CD4-positive, alpha-beta T cell treated with Interleukin-12 subunit alpha and Interleukin-12 subunit beta, for 1 hour (primary cell): ENCODE measurements at regions not wholly inside any gene's neighbourhood (a gene's known extent, or its start where the extent isn't known, plus 50 kb on each side); places are given as distances from the start of the nearest gene placed in this dataset.

Experiments used
- DNase-seq: peaks from one replicate; pipeline ENCODE4 v3.0.0-alpha.2; 2020

DNA sequence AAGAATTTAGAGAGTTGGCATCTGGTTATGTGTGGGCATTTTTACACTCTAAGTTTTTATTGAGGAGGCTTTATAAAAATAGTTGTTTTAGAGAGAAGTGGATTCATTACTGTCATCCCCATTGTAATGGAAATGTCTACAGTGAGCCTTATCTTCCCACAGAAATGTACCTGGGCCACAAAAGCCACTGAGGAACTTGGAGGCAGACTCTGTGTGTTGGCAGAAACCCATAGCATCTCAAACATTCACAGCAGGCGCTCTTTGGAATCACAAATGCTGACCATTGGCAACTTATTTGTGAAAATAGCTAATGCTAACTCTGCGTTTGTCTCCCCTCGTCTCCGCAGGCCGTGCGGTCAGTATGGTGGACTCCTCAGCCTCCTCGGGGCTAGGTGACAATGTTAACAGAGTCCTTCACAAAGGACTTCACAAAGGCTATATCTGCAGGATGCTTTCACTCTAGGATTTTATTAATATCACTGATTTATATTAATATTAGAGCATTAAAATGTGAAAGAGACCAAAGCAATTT is 689.1 kb upstream of the POU3F3 start:
- no peak for DNase-seq

GRCh38 chr2:104177179-104177578 is 676.7 kb upstream of the POU3F3 start:
- DNase-seq, result no peak

DNA sequence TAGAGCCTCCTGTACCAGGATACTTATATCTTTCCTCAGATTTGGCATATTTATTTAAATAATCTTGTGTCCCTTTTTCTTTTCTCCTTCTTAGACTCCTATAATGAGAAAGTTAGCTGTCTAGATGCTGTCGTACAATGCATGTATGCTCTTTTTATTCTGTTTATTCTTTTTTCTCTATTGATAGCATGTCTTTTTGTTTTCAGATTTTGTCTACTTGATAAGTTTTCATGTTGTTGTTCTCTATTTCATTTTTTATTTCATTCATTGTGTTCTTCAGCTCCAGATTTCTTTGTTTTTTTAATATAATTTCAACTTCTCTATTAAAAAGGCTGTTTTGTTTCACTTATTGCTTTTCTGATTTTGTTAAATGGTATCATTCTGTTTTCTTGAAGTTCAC is 674.3 kb upstream of the POU3F3 start:
- DNase-seq, result no peak

DNA sequence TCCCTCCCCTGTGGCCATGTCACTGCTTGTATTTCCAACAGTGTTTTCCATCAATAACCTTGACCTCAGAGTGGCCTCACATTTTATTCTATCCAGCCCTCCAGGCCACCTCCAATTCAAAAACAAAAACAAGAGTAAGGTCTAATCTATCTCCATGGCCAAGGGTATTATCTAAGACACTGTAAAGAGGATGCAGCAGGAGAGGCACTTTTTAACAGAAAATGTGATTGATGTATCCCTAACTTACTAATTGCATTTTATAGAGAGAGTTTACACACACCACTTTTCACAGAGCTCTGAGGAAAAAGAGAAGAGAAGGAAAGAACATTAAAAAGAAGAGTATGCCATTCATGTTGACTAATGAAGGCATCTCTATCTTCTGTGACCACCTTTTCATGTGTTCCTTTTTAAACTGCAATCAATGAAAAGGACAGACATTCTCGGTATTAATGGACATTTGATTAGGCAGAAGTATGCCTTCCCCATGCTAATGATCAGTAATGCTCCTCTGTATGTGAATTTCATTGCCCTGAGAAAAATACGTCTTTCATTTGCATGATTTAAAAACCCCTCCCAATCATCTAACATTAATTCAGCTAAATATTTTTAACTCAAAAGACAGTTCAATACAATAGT is 653.3 kb upstream of the POU3F3 start:
- DNase-seq, result no peak

DNA sequence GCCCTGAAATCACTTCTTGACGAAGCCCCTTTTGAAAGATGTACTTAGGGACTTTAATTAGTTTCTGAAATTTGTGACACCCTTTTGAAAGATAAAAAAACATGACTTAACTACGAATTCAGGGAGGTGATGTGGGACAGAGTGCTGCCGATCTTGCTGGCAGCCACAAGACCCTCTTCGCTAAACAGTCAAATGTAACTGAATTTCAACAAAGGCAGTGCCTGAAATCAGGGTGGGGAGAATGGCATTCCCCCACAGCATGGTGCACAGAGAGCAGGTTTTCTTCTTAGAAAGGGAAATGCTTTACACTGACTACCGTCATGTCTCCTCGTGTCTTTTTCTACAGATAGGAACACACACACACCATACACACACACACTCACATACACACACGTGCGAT is 640.2 kb upstream of the POU3F3 start:
- DNase-seq, result no peak

DNA sequence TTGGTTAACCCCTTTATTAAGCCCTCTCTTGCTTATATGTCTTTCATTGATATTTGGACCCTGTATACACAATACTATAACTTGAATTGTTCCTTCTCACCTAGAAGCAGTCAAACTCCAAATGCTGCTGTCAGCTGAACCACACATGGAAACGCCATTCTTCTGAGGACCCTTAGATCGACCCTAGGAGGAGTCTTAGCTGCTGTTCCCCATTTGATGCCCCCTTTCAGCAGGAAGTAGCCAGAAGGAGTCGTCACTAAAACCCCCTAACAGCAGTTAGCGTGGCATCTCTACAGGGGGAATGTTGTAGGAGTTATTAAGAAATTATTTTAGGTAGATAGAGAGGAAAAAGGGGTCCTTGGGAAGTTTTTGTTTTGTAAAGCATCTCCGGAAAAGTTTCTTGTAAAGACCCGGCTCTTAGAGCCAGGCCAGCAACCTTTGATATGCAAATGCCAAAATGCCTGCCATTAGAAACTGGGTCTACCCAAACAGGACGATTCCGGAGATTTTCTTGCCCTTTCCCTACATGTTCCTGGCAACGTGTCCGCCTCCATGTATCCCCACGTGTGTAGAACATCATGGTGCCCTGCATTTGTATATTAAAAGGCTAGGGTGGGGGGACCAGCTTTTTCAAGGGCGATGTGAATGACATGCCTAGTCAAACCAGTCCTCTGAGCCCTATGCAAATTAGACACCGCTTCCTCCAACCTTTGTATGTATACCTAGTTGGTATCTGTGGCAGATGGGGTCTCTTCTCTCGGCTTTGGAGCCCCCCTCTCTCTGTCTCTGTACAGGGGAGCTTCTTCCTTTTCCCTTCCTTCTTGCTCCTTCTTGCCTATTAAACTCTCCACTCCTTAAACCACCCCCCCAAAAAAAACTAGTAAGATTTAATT is 638.4 kb upstream of the POU3F3 start:
- DNase-seq, result no peak

- no peak for DNase-seq
These were observed 620.3 kb upstream of the POU3F3 start for GRCh38 chr2:104233591-104233990.

- DNase-seq, result no peak
These were observed 617.4 kb upstream of the POU3F3 start for GRCh38 chr2:104236491-104236890.

DNA sequence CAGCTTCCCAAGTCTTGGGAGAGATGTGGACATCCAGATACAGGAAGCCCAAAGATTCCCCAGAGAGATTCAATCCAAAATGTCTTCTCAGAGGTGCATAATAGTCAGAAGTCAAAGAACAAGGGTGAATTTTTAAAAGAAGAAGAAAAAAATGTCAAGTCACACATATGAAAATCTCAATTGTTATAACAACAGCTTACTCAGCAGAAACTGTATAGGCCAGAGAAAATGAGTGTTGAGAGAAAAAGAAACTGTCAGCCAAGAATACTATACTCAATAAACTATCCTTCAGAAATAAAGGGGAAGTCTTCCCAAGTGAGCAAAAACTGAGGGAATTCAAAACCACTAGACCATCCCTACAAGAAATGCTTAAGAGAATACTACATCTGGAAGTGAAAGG is 612.9 kb upstream of the POU3F3 start:
- no peak for DNase-seq

- no peak for DNase-seq
These were observed 604.3 kb upstream of the POU3F3 start for GRCh38 chr2:104249629-104250028.

DNA sequence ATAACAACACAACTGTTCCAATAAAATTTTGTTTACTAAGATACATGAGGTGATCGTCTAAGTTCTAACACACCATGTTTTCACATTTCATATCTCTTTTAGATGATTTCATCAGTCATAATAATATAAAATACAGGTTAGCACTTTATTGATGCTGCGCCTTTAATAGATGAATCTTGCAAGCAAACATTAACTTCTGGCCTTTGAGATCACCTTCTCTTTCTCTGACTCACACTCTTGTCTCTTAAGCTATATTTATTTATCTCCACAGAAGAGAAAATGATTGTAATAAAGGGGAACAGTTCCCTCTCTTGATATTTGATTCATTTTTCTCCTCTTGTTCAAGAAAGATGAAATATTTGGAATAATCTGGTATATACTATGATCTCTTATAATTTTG is 603.3 kb upstream of the POU3F3 start:
- no peak for DNase-seq

DNA sequence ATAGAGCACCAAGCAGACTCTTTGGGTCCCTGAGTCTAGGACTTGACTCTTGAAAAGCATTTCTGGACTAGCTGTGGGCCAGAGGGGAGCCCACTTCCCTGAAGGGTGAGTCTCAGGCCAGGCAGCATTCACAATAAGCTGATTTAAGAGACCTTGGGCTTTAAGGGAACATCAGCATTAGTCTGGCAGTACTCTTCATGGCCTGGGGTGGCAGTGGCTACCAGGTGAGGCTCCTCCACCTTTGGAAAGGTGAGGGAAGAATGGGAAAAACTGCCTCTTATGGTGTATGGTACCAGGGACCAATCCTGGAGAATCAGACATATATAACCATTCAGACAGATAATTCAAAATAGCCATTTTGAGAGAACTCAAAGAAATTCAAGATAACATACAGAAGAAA is 599.9 kb upstream of the POU3F3 start:
- DNase-seq, result no peak

GRCh38 chr2:104262714-104263113 is 591.2 kb upstream of the POU3F3 start:
- DNase-seq, result no peak

DNA sequence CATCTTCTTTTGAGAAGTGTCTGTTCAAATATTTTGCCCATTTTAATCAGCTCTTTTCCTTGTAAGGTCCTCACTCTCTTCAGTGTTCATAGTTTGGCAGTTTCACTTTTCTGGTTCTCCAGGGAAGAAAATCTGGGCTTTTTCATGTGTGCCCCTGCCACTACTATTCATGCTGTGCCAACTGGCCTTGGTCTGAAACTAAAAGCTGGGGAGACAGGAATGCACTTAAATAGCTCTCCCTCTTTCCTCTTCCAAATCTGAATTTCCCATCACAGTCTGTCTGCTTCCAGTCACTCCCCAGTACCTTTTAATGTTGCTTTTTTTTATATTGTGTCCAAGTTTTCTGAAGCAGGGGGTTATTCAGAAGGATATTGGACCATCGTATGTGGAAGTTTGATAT is 574.3 kb upstream of the POU3F3 start:
- no peak for DNase-seq

DNA sequence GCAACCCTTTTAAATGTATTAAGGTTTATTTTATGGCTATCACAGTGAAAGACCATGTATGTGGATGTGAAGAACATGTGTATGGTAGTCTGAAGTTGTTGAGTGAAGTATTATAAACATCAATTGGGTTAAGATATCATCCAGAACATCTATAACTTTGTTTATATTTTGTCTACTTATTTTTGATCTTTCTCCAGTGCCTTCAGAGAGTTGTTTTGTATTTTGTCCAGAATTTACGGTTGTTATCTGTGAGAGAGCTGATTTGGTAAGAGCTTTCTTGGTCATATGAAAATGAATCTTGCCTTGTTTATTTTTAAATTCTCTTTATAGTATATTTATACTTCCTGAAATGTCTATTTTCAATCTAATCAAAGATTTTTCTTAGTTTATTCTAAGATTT is 573.7 kb upstream of the POU3F3 start:
- no peak for DNase-seq

DNA sequence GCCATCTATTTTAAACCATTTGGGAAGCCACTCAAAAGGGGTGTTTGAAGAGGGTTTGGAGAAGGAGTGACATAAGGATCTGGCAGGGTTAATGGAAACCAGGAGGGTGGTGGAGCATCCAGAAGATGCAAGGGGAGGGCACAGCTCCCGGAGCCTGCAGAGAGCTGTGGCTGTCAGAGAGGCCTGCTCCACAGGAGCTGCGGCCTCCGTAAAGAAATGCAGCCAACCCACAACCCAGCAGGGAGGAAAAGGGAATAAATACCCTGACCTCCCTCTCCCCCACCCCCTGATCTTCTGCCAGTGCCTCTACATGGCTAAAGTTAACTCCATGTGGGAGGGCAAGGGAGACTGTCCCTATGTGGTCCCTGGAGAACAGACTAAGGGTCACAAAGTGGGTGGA is 567.1 kb upstream of the POU3F3 start:
- DNase-seq, result no peak

- no peak for DNase-seq
These were observed 564.0 kb upstream of the POU3F3 start for GRCh38 chr2:104289651-104290565.

GRCh38 chr2:104290566-104290891 is 563.4 kb upstream of the POU3F3 start:
- DNase-seq, result no peak

GRCh38 chr2:104312684-104313083 is 541.2 kb upstream of the POU3F3 start:
- DNase-seq, result no peak

DNA sequence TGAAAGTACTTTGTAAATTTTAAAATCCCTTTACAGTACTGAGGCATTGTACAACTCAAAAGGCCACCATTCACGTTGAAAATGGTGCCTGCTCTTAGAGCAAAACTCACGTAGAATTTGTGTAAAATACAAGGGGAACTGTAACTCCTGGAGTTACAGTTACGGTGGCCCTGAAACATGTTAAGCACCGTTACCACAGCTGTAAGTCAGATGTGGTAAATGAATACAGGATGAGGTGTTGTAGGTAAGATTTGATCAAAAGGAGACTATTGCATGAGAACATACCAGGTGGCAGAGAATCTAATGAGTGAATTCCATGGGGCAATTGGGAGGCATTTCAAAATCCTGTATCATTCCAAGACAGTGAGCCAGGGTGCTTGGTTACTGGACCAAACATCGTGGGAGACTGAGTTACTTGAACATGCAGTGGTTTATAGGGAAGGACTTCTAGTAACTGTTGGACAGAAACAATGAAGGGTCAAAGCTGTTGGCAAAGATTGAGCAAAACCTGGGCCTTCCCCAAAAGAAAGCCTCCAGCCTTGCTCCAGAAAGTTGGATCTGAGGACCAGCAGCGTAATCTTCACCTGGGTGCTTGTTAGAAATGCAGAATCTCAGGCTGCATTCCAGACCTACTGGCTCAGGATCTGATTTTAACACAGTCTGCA is 535.8 kb upstream of the POU3F3 start:
- DNase-seq, result no peak

DNA sequence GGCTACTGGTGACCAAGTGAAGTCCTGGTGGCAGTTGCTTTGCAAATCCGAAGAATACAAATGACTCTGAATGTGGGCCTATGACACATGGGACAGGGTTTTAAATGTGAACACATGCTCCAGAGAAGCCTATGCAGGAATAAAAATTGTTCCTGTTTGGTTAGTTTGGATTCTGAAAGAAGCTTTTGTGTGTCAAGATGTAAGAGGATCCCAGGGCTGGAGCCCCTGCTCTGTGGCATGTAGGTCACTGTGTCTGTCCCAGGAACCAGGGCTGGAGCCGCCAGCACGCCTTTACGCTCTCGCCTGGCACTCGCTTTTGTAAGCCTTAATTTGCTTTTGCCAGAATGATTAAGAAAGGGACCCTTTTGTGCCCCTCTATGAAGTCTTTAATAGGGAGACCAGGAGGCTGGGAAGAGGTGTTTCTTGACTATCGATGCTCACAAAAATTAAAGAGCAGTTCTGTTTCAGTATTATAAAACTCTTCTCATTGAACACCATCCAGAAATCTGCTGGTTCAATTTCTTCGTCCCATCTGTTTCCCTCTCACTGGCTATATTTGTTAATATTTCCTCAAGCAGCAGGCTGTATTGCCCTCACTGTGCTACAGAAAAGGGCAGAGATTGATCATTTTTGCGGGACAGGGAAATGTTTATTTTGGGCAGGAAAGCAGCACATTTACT is 532.7 kb upstream of the POU3F3 start:
- DNase-seq, result no peak

DNA sequence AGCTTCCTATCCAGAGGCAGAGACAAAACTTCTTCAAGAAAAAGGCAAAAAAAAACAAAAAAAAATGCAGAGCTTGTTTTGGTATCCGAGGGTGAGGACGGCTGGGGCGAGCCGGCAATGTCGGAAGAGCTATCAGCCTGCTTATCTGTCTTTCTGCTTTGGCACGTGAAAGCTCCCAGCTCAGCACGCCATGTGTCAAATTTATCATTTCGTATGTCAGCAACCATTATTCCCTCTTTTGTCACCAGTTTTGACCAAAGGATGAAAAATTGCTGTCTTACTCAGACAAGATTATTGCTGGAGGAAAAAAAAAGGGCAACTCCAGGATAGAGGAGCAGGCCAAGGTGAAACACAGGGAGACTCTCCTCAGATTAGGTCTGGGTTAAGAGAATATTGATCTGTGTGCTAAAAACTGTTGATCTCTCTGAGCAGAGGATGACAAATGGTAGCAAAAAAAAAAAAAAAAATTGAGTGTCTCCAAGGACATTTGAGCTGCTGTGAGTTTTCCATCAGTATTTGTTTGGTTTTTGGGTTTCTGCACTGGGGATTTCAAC is 532.0 kb upstream of the POU3F3 start:
- no peak for DNase-seq
